ENCODE measurements at regions not wholly inside any gene's neighbourhood (a gene's known extent, or its start where the extent isn't known, plus 50 kb on each side); places are given as distances from the start of the nearest gene placed in this dataset.

GRCh38 chr6:14903176-14904038 is 342.5 kb upstream of the JARID2 start:
- Histone ChIP-seq H3K4me3 (ENCODE audit: low read depth in 1 of 2, low read length in 2 of 2) (no peak overlapping the region), H3K4me1 (ENCODE audit: control insufficient read depth in 1 of 2, insufficient read depth in 2 of 2, low read length in 2 of 2) (peaks cover 13 to 31% of the 10 kb centered on the region in 2 donors), H3K27ac (ENCODE audit: low read depth, low read length) (no peak overlapping the region), H3K9me3 (ENCODE audit: control insufficient read depth in 1 of 2, low read length in 2 of 2) (no peaks in the 10 kb centered on the region), H3K27me3 (ENCODE audit: control insufficient read depth in 1 of 2, insufficient read depth in 2 of 2, low read length in 2 of 2) (no peaks in the 10 kb centered on the region), H3K36me3 (ENCODE audit: control insufficient read depth in 1 of 2, insufficient read depth in 2 of 2, low read length in 2 of 2) (no peaks in the 10 kb centered on the region), H3K9ac (ENCODE audit: low read depth in 1 of 2, low read length in 2 of 2) (peak overlapping the region in 1 of 2 donors; percentile 14)

DNA sequence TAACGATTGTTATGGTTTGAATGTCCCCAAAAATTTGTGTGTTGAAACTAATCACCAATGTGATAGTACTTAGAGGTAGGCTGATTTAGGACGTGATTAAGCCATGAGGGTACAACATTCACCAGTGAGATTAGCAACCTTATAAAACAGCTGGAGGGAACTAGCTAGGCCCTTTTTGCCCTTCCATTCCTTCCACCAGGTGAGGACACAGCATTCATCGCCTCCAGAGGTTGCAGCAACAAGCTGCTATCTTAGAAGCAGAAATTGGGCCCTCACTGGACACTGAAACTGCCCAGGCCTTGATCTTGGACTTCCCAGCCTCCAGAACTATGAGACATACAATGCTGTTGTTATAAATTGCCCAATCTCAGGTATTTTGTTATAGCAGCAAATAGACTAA is 340.7 kb upstream of the JARID2 start:
- H3K36me3 ChIP-seq (ENCODE audit: control insufficient read depth in 1 of 2, insufficient read depth in 2 of 2, low read length in 2 of 2): no peaks in the 10 kb centered on the region

DNA sequence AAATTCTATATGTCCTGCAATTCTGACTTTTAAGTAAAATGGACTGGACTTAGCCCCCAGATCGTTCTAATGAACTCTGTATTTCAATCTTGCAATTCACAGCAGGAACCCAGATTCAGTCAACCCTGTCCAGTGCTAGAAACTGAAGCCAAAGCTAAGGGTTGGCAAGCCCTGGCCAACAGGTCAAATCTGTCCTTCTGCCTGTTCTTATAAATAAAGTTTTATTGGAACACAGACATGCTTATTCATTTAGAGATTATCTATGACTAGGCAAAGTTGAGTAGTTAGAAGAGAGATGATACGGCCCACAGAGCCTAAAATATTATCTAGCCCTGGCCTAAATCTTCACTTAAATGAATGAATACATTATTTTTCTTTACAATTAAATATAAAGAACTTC is 339.2 kb upstream of the JARID2 start:
- Histone ChIP-seq H3K9me3 (ENCODE audit: control insufficient read depth in 1 of 2, low read length in 2 of 2) (no peaks in the 10 kb centered on the region), H3K27ac (ENCODE audit: low read depth, low read length) (no peak overlapping the region), H3K9ac (ENCODE audit: low read depth in 1 of 2, low read length in 2 of 2) (no peak overlapping the region), H3K27me3 (ENCODE audit: control insufficient read depth in 1 of 2, insufficient read depth in 2 of 2, low read length in 2 of 2) (no peaks in the 10 kb centered on the region), H3K36me3 (ENCODE audit: control insufficient read depth in 1 of 2, insufficient read depth in 2 of 2, low read length in 2 of 2) (no peaks in the 10 kb centered on the region), H3K4me3 (ENCODE audit: low read depth in 1 of 2, low read length in 2 of 2) (no peak overlapping the region), H3K4me1 (ENCODE audit: control insufficient read depth in 1 of 2, insufficient read depth in 2 of 2, low read length in 2 of 2) (peaks cover 21 to 40% of the 10 kb centered on the region in 2 donors)

More for the DNA sequence above, 340.7 kb upstream of the JARID2 start:
- Histone ChIP-seq H3K27me3 (ENCODE audit: control insufficient read depth in 1 of 2, insufficient read depth in 2 of 2, low read length in 2 of 2) (no peaks in the 10 kb centered on the region), H3K4me3 (ENCODE audit: low read depth in 1 of 2, low read length in 2 of 2) (no peak overlapping the region), H3K9me3 (ENCODE audit: control insufficient read depth in 1 of 2, low read length in 2 of 2) (no peaks in the 10 kb centered on the region), H3K9ac (ENCODE audit: low read depth in 1 of 2, low read length in 2 of 2) (no peak overlapping the region), H3K4me1 (ENCODE audit: control insufficient read depth in 1 of 2, insufficient read depth in 2 of 2, low read length in 2 of 2) (peaks cover 15 to 34% of the 10 kb centered on the region in 2 donors), H3K27ac (ENCODE audit: low read depth, low read length) (no peak overlapping the region)

GRCh38 chr6:14910692-14911547 is 334.9 kb upstream of the JARID2 start:
- Histone ChIP-seq H3K4me1 (ENCODE audit: control insufficient read depth in 1 of 2, insufficient read depth in 2 of 2, low read length in 2 of 2) (peaks cover 8 to 25% of the 10 kb centered on the region in 2 donors), H3K9me3 (ENCODE audit: control insufficient read depth in 1 of 2, low read length in 2 of 2) (no peaks in the 10 kb centered on the region), H3K9ac (ENCODE audit: low read depth in 1 of 2, low read length in 2 of 2) (no peak overlapping the region), H3K36me3 (ENCODE audit: control insufficient read depth in 1 of 2, insufficient read depth in 2 of 2, low read length in 2 of 2) (no peaks in the 10 kb centered on the region), H3K4me3 (ENCODE audit: low read depth in 1 of 2, low read length in 2 of 2) (no peak overlapping the region), H3K27me3 (ENCODE audit: control insufficient read depth in 1 of 2, insufficient read depth in 2 of 2, low read length in 2 of 2) (no peaks in the 10 kb centered on the region), H3K27ac (ENCODE audit: low read depth, low read length) (no peak overlapping the region)

GRCh38 chr6:14912226-14912625 is 333.6 kb upstream of the JARID2 start:
- no peak overlapping the region for H3K4me3 ChIP-seq (ENCODE audit: low read depth in 1 of 2, low read length in 2 of 2)
- no peak overlapping the region for H3K9ac ChIP-seq (ENCODE audit: low read depth in 1 of 2, low read length in 2 of 2)
- H3K27ac ChIP-seq (ENCODE audit: low read depth, low read length): no peak overlapping the region
- no peaks in the 10 kb centered on the region for H3K9me3 ChIP-seq (ENCODE audit: control insufficient read depth in 1 of 2, low read length in 2 of 2)
- no peaks in the 10 kb centered on the region for H3K27me3 ChIP-seq (ENCODE audit: control insufficient read depth in 1 of 2, insufficient read depth in 2 of 2, low read length in 2 of 2)
- no peaks in the 10 kb centered on the region for H3K36me3 ChIP-seq (ENCODE audit: control insufficient read depth in 1 of 2, insufficient read depth in 2 of 2, low read length in 2 of 2)
- peaks cover 8 to 20% of the 10 kb centered on the region in 2 donors for H3K4me1 ChIP-seq (ENCODE audit: control insufficient read depth in 1 of 2, insufficient read depth in 2 of 2, low read length in 2 of 2)

DNA sequence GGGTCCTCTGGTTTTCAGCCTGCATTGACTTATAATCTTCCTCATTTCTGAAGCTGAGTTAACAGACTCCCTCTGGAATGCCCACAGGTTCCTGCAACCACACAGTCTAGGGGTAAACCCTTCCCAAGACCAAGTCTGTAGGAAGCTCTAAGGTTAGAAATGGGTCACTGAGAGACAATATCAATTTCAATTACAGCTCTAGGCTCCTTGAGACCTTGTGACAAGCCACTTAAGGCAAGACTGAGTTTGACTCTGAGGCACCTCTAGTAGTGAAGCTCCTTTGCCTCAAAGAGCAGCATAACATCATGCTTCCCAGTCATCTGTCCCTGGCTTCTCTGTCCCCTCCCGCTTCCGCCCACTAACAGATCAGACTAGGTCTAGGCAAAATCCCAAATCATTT is 333.2 kb upstream of the JARID2 start:
- Histone ChIP-seq H3K9me3 (ENCODE audit: control insufficient read depth in 1 of 2, low read length in 2 of 2) (no peaks in the 10 kb centered on the region), H3K4me3 (ENCODE audit: low read depth in 1 of 2, low read length in 2 of 2) (no peak overlapping the region), H3K27me3 (ENCODE audit: control insufficient read depth in 1 of 2, insufficient read depth in 2 of 2, low read length in 2 of 2) (no peaks in the 10 kb centered on the region), H3K9ac (ENCODE audit: low read depth in 1 of 2, low read length in 2 of 2) (no peak overlapping the region), H3K4me1 (ENCODE audit: control insufficient read depth in 1 of 2, insufficient read depth in 2 of 2, low read length in 2 of 2) (peaks cover 8 to 20% of the 10 kb centered on the region in 2 donors), H3K27ac (ENCODE audit: low read depth, low read length) (no peak overlapping the region), H3K36me3 (ENCODE audit: control insufficient read depth in 1 of 2, insufficient read depth in 2 of 2, low read length in 2 of 2) (no peaks in the 10 kb centered on the region)

GRCh38 chr6:14913931-14914330 is 331.9 kb upstream of the JARID2 start:
- peaks cover 8 to 20% of the 10 kb centered on the region in 2 donors for H3K4me1 ChIP-seq (ENCODE audit: control insufficient read depth in 1 of 2, insufficient read depth in 2 of 2, low read length in 2 of 2)

DNA sequence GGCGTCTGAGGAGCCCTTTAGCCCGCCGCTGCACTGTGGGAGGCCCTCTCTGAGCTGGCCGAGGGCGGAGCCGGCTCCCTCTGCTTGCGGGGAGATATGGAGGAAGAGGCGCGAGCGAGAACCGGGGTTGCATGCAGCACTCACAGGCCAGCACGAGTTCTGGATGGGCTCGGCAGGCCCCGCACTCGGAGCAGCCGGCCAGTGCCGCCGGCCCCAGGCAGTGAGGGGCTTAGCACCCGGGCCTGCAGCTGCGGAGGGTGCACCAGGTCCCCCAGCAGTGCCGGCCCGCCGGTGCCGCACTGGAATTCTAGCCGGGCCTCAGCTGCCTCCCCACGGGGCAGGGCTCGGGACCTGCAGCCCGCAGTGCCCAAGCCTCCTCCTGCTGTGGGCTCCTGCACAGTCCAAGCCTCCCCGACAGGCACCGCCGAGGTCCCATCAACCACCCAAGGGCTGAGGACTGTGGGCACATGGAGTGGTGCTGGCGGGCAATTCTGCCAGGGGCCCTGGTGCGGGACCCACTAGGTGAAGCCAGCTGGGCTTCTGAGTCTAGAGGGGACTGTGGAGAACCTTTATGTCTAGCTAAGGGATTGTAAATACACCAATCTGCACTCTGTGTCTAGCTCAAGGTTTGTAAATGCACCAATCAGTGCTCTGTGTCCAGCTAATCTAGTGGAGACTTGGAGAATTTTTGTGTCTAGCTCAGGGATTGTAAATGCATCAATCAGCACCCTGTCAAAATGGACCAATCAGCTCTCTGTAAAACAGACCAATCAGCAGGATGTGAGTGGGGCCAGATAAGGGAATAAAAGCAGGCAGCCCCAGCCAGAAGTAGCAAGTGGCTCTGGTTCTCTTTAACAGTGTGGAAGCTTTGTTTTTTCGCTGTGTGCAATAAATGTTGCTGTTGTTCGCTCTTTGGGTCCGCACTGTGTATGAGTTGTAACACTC is 329.7 kb upstream of the JARID2 start:
- Histone ChIP-seq H3K36me3 (ENCODE audit: control insufficient read depth in 1 of 2, insufficient read depth in 2 of 2, low read length in 2 of 2) (no peaks in the 10 kb centered on the region), H3K4me3 (ENCODE audit: low read depth in 1 of 2, low read length in 2 of 2) (no peak overlapping the region), H3K27ac (ENCODE audit: low read depth, low read length) (no peak overlapping the region), H3K9ac (ENCODE audit: low read depth in 1 of 2, low read length in 2 of 2) (no peak overlapping the region), H3K27me3 (ENCODE audit: control insufficient read depth in 1 of 2, insufficient read depth in 2 of 2, low read length in 2 of 2) (no peaks in the 10 kb centered on the region), H3K4me1 (ENCODE audit: control insufficient read depth in 1 of 2, insufficient read depth in 2 of 2, low read length in 2 of 2) (peaks cover 0 to 17% of the 10 kb centered on the region in 2 donors), H3K9me3 (ENCODE audit: control insufficient read depth in 1 of 2, low read length in 2 of 2) (no peaks in the 10 kb centered on the region)

More at GRCh38 chr6:14913931-14914330, 331.9 kb upstream of the JARID2 start:
- H3K9ac ChIP-seq (ENCODE audit: low read depth in 1 of 2, low read length in 2 of 2): no peak overlapping the region
- H3K27ac ChIP-seq (ENCODE audit: low read depth, low read length): no peak overlapping the region
- no peaks in the 10 kb centered on the region for H3K27me3 ChIP-seq (ENCODE audit: control insufficient read depth in 1 of 2, insufficient read depth in 2 of 2, low read length in 2 of 2)
- no peak overlapping the region for H3K4me3 ChIP-seq (ENCODE audit: low read depth in 1 of 2, low read length in 2 of 2)
- no peaks in the 10 kb centered on the region for H3K9me3 ChIP-seq (ENCODE audit: control insufficient read depth in 1 of 2, low read length in 2 of 2)
- H3K36me3 ChIP-seq (ENCODE audit: control insufficient read depth in 1 of 2, insufficient read depth in 2 of 2, low read length in 2 of 2): no peaks in the 10 kb centered on the region

DNA sequence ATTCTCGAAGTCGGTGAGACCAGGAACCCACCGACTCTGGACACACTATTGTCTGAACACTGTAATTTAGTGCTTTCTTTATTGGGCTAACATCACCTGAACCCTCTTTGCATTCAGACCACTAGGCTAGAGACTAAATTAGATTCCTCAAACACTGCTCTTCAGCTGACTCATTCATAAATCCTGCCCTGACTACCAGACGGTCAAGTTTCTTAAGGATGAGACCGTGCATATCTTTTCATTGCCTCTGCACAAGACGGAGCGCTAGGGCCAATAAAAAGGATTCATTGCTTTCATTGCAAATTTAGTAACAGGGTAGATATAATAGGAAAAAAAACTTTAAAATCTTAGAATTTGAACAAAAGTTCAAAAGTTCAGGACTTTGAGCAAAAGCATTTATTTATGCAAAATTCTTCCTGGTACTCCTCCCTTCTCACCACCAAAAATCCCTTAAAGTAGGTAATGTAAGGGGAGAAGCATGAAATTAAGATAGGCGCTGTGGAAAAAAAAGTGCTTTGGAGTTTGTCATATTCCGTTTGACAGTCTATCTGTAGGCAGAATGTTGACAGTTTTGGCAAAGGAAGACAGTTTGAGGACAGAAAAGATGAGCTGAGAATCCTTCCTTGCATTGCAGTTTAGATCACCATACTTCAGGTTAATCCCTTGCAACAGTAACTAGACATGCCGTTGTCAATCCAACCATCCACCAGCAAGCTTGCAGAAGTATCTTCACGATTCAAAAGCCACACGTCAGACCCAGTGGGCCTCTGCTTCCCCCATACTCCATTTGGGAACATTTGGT is 328.6 kb upstream of the JARID2 start:
- Histone ChIP-seq H3K27ac (ENCODE audit: low read depth, low read length) (no peak overlapping the region), H3K27me3 (ENCODE audit: control insufficient read depth in 1 of 2, insufficient read depth in 2 of 2, low read length in 2 of 2) (no peaks in the 10 kb centered on the region), H3K4me3 (ENCODE audit: low read depth in 1 of 2, low read length in 2 of 2) (no peak overlapping the region), H3K4me1 (ENCODE audit: control insufficient read depth in 1 of 2, insufficient read depth in 2 of 2, low read length in 2 of 2) (peaks cover 8 to 16% of the 10 kb centered on the region in 2 donors), H3K9ac (ENCODE audit: low read depth in 1 of 2, low read length in 2 of 2) (no peak overlapping the region), H3K9me3 (ENCODE audit: control insufficient read depth in 1 of 2, low read length in 2 of 2) (no peaks in the 10 kb centered on the region), H3K36me3 (ENCODE audit: control insufficient read depth in 1 of 2, insufficient read depth in 2 of 2, low read length in 2 of 2) (no peaks in the 10 kb centered on the region)
